Smooth muscle cell (in vitro differentiated cells): ENCODE measurements at regions not wholly inside any gene's neighbourhood (a gene's known extent, or its start where the extent isn't known, plus 50 kb on each side); places are given as distances from the start of the nearest gene placed in this dataset.
A peak's percentile ranks its signal among the peaks of the same experiment; 100 is the strongest.

ENCODE experiments used
- DNase-seq: peaks from one replicate; lab custom pipeline; 2025; ENCODE audit not compliant: unreplicated experiment; lab: John Stamatoyannopoulos, UW
- H2AFZ ChIP-seq: fragments of 200-600 bp; sonication (generic); 2 replicates; pipeline ENCODE4 v1.6.0; 2016; ENCODE audit warnings: antibody characterized with exemption, low read depth, mild to moderate bottlenecking
- H3F3A ChIP-seq: fragments of 200-600 bp; sonication (generic); 2 replicates; pipeline ENCODE4 v1.6.0; 2017; ENCODE audit warnings: antibody characterized with exemption, low read depth
- H3K27ac ChIP-seq: fragments of 200-600 bp; sonication (generic); 2 replicates; pipeline ENCODE4 v1.5.1; 2016; ENCODE audit warnings: low read depth, mild to moderate bottlenecking
- H3K27me3 ChIP-seq: fragments of 200-600 bp; sonication (generic); 2 replicates; pipeline ENCODE4 v1.6.1; 2016; ENCODE audit warnings: low read depth, mild to moderate bottlenecking
- H3K36me3 ChIP-seq: fragments of 200-600 bp; sonication (generic); 2 replicates; pipeline ENCODE4 v1.5.1; 2016; ENCODE audit warnings: low read depth
- H3K4me1 ChIP-seq: fragments of 200-600 bp; sonication (generic); 2 replicates; pipeline ENCODE4 v1.5.1; 2016; ENCODE audit warnings: low read depth
- H3K4me2 ChIP-seq: fragments of 200-600 bp; sonication (generic); 2 replicates; pipeline ENCODE4 v1.6.0; 2016; ENCODE audit warnings: mild to moderate bottlenecking
- H3K4me3 ChIP-seq: fragments of 200-600 bp; sonication (generic); 2 replicates; pipeline ENCODE4 v1.5.1; 2016; ENCODE audit warnings: mild to moderate bottlenecking
- H3K79me2 ChIP-seq: fragments of 200-600 bp; sonication (generic); 2 replicates; pipeline ENCODE4 v1.6.0; 2016; ENCODE audit warnings: low read depth, mild to moderate bottlenecking
- H3K9ac ChIP-seq: fragments of 200-600 bp; sonication (generic); 2 replicates; pipeline ENCODE4 v1.6.0; 2016; ENCODE audit warnings: low read depth
- H3K9me3 ChIP-seq: fragments of 200-600 bp; sonication (generic); replicated peaks from 2 replicates; pipeline ENCODE4 v1.5.1; 2016; ENCODE audit warnings: low read depth
- H4K20me1 ChIP-seq: fragments of 200-600 bp; sonication (generic); 2 replicates; pipeline ENCODE4 v1.6.0; 2016; ENCODE audit warnings: low read depth
- CTCF ChIP-seq: fragments of 200-600 bp; sonication (generic); IDR thresholded peaks from 2 replicates; pipeline ENCODE4 v1.5.1; 2017; ENCODE audit warnings: borderline replicate concordance, mild to moderate bottlenecking, antibody characterized with exemption; ENCODE audit not compliant: insufficient read depth, poor library complexity, severe bottlenecking
- WGBS: methylation state at CpG from one replicate; pipeline ENCODE4 v1.1.7; 2016; ENCODE audit warnings: low lambda C conversion rate; 5-methylcytosine and 5-hydroxymethylcytosine counted together

- Histone ChIP-seq H3K9me3 (no peaks in the 10 kb centered on the region), H3K4me2 (no peak overlapping the region), H3K4me3 (no peak overlapping the region), H3K79me2 (no peaks in the 10 kb centered on the region), H3K4me1 (no peaks in the 10 kb centered on the region), H3F3A (no peaks in the 10 kb centered on the region), H2AFZ (no peak overlapping the region), H3K9ac (no peak overlapping the region), H3K27ac (no peak overlapping the region), H3K27me3 (no peaks in the 10 kb centered on the region), H3K36me3 (no peaks in the 10 kb centered on the region), H4K20me1 (no peaks in the 10 kb centered on the region)
- WGBS = 94% methylated on average over 6 of the region's 6 CpGs
- DNase-seq = no peak
- no peak for TF ChIP-seq CTCF
These were observed 189.0 kb downstream of the ZNF621 start for GRCh38 chr3:40713795-40714194.

GRCh38 chr3:40714771-40715345 is 190.1 kb downstream of the ZNF621 start:
- H3K4me1 ChIP-seq = no peaks in the 10 kb centered on the region
- no peaks in the 10 kb centered on the region for H3K9me3 ChIP-seq
- no peaks in the 10 kb centered on the region for H3F3A ChIP-seq
- 50% methylated on average over 10 of the region's 10 CpGs for WGBS
- H4K20me1 ChIP-seq = no peaks in the 10 kb centered on the region
- DNase-seq = no peak
- no peak for TF ChIP-seq CTCF
- H3K36me3 ChIP-seq = no peaks in the 10 kb centered on the region
- H3K4me2 ChIP-seq = peak overlapping the region; percentile 15
- H3K27ac ChIP-seq = peak overlapping the region; percentile 33
- peak overlapping the region; percentile 28 for H2AFZ ChIP-seq
- H3K27me3 ChIP-seq = no peaks in the 10 kb centered on the region
- H3K9ac ChIP-seq = no peak overlapping the region
- H3K4me3 ChIP-seq = no peak overlapping the region
- H3K79me2 ChIP-seq = no peaks in the 10 kb centered on the region

- H3K27ac ChIP-seq = no peak overlapping the region
- no peak overlapping the region for H3K4me2 ChIP-seq
- no peak for TF ChIP-seq CTCF
- no peaks in the 10 kb centered on the region for H4K20me1 ChIP-seq
- no peaks in the 10 kb centered on the region for H3K4me1 ChIP-seq
- H3F3A ChIP-seq = no peaks in the 10 kb centered on the region
- H3K4me3 ChIP-seq = no peak overlapping the region
- H3K36me3 ChIP-seq = no peaks in the 10 kb centered on the region
- H2AFZ ChIP-seq = peak overlapping the region; percentile 28
- H3K27me3 ChIP-seq = no peaks in the 10 kb centered on the region
- no peaks in the 10 kb centered on the region for H3K79me2 ChIP-seq
- H3K9me3 ChIP-seq = no peaks in the 10 kb centered on the region
- H3K9ac ChIP-seq = no peak overlapping the region
- DNase-seq = no peak
These were observed 190.8 kb downstream of the ZNF621 start for GRCh38 chr3:40715551-40715950.

- no peak for DNase-seq
- no peak for TF ChIP-seq CTCF
- WGBS = 90% methylated on average over 1 of the region's 1 CpG
- Histone ChIP-seq H3K4me1 (no peaks in the 10 kb centered on the region), H3K27me3 (no peaks in the 10 kb centered on the region), H3K27ac (no peak overlapping the region), H3K4me2 (no peak overlapping the region), H4K20me1 (no peaks in the 10 kb centered on the region), H3K79me2 (no peaks in the 10 kb centered on the region), H3K4me3 (no peak overlapping the region), H3K9ac (no peak overlapping the region), H3K36me3 (no peaks in the 10 kb centered on the region), H3F3A (no peaks in the 10 kb centered on the region), H3K9me3 (no peaks in the 10 kb centered on the region), H2AFZ (no peak overlapping the region)
These were observed 192.7 kb downstream of the ZNF621 start for GRCh38 chr3:40717471-40717870.
